Lower leg skin (tissue), 4 donors: ENCODE measurements at regions not wholly inside any gene's neighbourhood (a gene's known extent, or its start where the extent isn't known, plus 50 kb on each side); places are given as distances from the start of the nearest gene placed in this dataset.

Source experiments
- DNase-seq, 2 donors: peaks; one replicate each; pipeline ENCODE4 v3.0.0-alpha.2; 2019; ENCODE audit warnings: low spot score in 2 of 2
- H3K4me3 ChIP-seq: fragments of 200-600 bp; sonication (generic); 2 replicates; pipeline ENCODE4 v1.5.1; 2017; ENCODE audit warnings: mild to moderate bottlenecking, low read depth; ENCODE audit not compliant: poor library complexity, severe bottlenecking
- POLR2A ChIP-seq, 2 donors: fragments of 450-650 bp; IDR thresholded peaks; one replicate each; pipeline ENCODE4 v1.6.1; 2016 to 2017; ENCODE audit warnings: antibody characterized with exemption in 2 of 2, mild to moderate bottlenecking in 1 of 2, moderate library complexity in 1 of 2
- WGBS, 2 donors: methylation state at CpG; one replicate each; pipeline ENCODE4 v1.1.5; 2018; 5-methylcytosine and 5-hydroxymethylcytosine counted together
- intact Hi-C: fragments of 100-400 bp; cut with DNase I; formaldehyde crosslinking; loops from one replicate; pipeline ENCODE4 v1.15.0; 2023; ENCODE audit warnings: low total_unique reads
- TF ChIP-seq, protein P1 (sequence below), 3 donors: fragments of 450-650 bp; IDR thresholded peaks; one replicate each; pipeline ENCODE4 v1.5.1; 2016; ENCODE audit warnings: antibody characterized with exemption in 3 of 3, mild to moderate bottlenecking in 3 of 3, moderate library complexity in 2 of 3

DNA sequence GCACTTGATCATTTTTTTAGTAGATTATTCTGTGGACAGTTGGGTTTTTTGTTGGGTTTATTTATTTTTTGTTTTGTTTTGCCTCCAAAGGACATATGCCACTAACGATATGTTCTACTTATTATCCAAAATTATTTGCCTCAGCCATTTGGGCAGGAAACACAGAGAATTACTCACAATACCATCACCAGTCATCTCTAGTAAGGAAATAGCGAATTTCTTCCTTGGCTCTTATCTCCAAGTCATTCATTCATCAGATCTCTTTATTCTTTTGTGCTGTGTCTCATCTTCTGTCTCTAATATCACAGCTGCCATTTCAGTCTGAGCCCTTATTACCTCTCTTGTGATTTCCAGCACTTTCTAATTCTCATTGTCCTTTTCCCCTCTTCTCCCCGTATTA, 130.4 kb upstream of the SMLR1 start:
- no peak for TF ChIP-seq POLR2A (IDR thresholded peaks at IDR 0.05)
- TF ChIP-seq, protein P1, sequence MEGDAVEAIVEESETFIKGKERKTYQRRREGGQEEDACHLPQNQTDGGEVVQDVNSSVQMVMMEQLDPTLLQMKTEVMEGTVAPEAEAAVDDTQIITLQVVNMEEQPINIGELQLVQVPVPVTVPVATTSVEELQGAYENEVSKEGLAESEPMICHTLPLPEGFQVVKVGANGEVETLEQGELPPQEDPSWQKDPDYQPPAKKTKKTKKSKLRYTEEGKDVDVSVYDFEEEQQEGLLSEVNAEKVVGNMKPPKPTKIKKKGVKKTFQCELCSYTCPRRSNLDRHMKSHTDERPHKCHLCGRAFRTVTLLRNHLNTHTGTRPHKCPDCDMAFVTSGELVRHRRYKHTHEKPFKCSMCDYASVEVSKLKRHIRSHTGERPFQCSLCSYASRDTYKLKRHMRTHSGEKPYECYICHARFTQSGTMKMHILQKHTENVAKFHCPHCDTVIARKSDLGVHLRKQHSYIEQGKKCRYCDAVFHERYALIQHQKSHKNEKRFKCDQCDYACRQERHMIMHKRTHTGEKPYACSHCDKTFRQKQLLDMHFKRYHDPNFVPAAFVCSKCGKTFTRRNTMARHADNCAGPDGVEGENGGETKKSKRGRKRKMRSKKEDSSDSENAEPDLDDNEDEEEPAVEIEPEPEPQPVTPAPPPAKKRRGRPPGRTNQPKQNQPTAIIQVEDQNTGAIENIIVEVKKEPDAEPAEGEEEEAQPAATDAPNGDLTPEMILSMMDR (IDR thresholded peaks at IDR 0.05), result no peak
- no peak overlapping the region for H3K4me3 ChIP-seq
- WGBS, 2 donors, result 74 to 82% methylated on average over 3 of the region's 3 CpGs
- DNase-seq, result no peak
- intact Hi-C loops, result loop anchor here (10.0 kb wide), 1 partner anchor 372 kb away; no protein-coding TSS in a partner anchor

DNA sequence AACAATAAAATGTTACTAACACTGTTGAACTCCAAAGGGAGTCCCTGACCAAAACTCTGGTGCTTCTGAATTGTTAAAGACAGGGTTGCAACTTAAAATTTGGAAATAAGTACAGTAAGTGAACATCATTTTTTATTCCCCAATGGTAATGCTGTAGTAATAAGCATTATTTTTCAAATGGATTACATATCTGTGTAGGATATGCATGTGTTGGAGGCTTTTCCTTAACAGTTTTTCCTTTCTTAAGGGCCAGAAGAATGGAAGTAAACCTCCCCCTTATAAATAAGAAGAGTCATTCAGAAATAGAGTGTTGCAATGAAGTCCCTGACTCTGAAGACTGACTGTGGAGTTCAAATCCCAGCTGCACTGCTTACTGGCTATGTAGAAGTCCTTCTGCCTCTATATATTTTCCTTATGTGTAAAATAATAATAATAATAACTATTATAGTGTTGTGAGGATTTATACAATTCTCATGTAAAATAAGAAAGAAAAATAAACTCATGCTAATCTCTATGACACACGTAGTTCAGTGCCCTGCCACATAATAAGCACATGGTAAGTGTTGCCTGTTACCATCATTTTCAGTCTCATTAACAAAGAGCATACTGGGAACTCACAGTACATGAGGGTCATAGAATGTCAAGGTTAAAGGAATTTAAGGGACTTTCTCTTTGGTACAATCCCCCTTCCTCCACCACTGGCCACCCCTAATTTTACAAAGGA, 129.8 kb upstream of the SMLR1 start:
- TF ChIP-seq, protein P1 (IDR thresholded peaks at IDR 0.05), result no peak
- TF ChIP-seq POLR2A (IDR thresholded peaks at IDR 0.05), result no peak
- DNase-seq, result no peak
- intact Hi-C loops, result loop anchor here (10.0 kb wide), 1 partner anchor 373 kb away; no protein-coding TSS in a partner anchor
- H3K4me3 ChIP-seq, result no peak overlapping the region
- WGBS, 2 donors, result 34 to 38% methylated on average over 1 of the region's 1 CpG

DNA sequence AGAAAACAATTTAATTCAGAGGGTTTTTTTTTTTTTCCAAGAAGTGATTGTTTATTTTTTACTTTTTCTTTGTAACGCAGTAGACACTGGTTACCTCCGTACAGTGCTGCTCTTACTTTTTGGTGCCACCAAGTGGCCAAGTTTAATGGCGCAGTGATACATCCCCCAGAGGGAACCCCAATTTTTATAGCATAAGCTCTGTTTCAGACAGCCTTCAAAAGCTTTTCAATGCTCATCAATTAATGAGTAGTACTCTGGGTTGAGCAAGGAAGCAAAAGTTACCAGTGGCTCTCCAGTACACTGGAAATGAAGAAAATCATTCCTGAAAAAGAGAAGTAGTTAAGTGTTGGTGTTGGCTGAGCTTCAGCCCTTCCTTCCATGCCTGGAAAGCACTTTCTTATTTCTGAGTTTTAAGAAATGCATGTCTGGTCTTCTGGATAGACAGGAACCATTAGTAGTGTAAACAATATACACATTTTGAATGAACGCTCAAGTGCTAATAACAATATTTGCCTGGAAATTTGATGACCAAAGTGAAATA, 129.1 kb upstream of the SMLR1 start:
- intact Hi-C loops, result loop anchor here (10.0 kb wide), 1 partner anchor 373 kb away; no protein-coding TSS in a partner anchor
- H3K4me3 ChIP-seq, result no peak overlapping the region
- TF ChIP-seq, protein P1 (IDR thresholded peaks at IDR 0.05), result no peak
- TF ChIP-seq POLR2A (IDR thresholded peaks at IDR 0.05), result no peak
- WGBS, 2 donors, result 18 to 28% methylated on average over 4 of the region's 4 CpGs
- DNase-seq, result peak in 1 of 2 donors; percentile 21

DNA sequence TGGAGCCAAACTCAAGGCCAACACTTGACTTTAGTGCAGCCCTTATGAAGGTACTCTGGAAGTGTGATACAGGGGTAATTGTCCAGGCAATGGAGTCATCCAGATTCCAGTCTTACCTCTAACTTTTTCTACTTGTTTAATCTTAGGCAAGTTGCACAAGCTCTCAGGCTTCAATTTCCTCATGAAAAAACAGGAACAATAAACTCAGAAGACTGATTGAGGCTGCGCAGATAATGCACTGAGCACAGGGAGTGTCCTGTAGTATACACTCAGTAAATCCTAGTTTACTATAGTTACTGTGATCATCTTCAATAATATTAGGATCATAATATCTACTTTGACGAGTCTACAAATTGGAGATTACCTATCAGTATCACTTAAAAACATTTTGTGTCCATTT, 127.5 kb upstream of the SMLR1 start:
- DNase-seq, result no peak
- H3K4me3 ChIP-seq, result no peak overlapping the region
- intact Hi-C loops, result loop anchor here (10.0 kb wide), 1 partner anchor 375 kb away; no protein-coding TSS in a partner anchor
- WGBS, 2 donors, result 88 to 90% methylated on average over 2 of the region's 2 CpGs
- TF ChIP-seq, protein P1 (IDR thresholded peaks at IDR 0.05), result no peak
- no peak for TF ChIP-seq POLR2A (IDR thresholded peaks at IDR 0.05)

DNA sequence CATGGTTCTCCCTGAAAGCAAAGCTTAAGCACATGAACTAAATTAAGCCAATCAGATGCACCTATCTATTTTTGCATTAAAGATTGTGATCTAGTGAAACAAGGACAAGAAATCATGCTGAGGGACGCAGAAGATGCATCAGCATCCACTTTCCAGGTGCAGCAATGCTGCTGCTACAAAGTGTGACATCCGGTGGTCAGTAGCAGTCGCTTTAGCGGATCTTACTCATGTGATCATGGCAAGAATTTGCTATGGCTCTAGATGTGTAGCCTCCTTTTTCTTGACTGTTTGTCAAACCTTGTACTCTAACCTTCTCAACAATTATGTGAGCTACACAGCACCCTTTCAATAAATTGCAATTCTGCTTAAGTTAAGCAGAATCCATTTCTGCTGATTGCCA, 126.8 kb upstream of the SMLR1 start:
- no peak for DNase-seq
- TF ChIP-seq POLR2A (IDR thresholded peaks at IDR 0.05), result no peak
- TF ChIP-seq, protein P1 (IDR thresholded peaks at IDR 0.05), result no peak
- 93 to 97% methylated on average over 4 of the region's 4 CpGs for WGBS, 2 donors
- intact Hi-C loops, result no loop called here
- H3K4me3 ChIP-seq, result no peak overlapping the region
